22Rv1 (cell line): ENCODE measurements at regions not wholly inside any gene's neighbourhood (a gene's known extent, or its start where the extent isn't known, plus 50 kb on each side); places are given as distances from the start of the nearest gene placed in this dataset.

Experiments
- ZFX ChIP-seq: fragments of 450-650 bp; IDR thresholded peaks from 2 replicates; pipeline ENCODE4 v1.6.1; 2017; ENCODE audit warnings: antibody characterized with exemption, borderline replicate concordance
- TF ChIP-seq, protein P1 (sequence below): fragments of 450-650 bp; IDR thresholded peaks from 2 replicates; pipeline ENCODE4 v1.5.1; 2017; ENCODE audit warnings: mild to moderate bottlenecking

DNA sequence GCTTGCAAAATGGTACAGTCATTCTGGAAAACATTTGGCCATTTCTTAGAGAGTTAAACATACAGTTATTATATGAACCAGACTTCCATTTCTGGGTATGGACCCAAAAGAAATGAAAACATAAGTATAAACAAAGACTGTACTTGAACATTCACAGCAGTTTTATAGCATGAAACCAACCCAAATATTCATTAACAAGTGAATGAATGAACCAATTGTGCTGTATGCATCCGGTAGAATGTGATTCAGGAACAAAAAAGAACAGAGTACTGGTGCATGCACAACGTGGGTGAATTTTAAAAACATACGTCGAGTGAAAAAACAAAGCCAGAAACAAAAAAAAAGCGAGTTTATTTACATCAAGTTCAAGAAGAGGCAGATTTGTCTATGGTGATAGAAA lies 1085.8 kb upstream of the AUTS2 start:
- TF ChIP-seq, protein P1, sequence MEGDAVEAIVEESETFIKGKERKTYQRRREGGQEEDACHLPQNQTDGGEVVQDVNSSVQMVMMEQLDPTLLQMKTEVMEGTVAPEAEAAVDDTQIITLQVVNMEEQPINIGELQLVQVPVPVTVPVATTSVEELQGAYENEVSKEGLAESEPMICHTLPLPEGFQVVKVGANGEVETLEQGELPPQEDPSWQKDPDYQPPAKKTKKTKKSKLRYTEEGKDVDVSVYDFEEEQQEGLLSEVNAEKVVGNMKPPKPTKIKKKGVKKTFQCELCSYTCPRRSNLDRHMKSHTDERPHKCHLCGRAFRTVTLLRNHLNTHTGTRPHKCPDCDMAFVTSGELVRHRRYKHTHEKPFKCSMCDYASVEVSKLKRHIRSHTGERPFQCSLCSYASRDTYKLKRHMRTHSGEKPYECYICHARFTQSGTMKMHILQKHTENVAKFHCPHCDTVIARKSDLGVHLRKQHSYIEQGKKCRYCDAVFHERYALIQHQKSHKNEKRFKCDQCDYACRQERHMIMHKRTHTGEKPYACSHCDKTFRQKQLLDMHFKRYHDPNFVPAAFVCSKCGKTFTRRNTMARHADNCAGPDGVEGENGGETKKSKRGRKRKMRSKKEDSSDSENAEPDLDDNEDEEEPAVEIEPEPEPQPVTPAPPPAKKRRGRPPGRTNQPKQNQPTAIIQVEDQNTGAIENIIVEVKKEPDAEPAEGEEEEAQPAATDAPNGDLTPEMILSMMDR: no peak
- no peak for TF ChIP-seq ZFX
